ENCODE measurements at regions not wholly inside any gene's neighbourhood (a gene's known extent, or its start where the extent isn't known, plus 50 kb on each side); places are given as distances from the start of the nearest gene placed in this dataset.

DNA sequence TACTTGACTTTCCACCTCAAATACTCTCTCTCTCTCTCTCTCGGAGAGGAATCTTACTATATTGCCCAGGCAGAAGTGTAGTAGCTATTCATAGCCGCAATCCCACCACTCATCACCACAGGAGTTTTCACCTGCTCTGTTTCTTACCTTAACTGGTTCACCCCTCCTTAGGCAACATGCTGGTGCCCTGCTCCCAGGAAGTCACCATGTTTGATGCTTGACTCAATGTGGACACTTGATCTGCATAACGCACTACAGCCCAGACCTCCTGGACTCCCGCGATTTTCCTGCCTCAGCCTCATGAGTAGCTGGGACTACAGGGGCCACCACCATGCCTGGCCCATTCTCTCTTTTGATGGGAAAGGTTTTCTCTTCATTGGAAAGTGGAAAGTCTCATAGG lies 271.8 kb downstream of the FBXW7 start:
- Mint-ChIP-seq H3K4me3 (ENCODE audit: unreplicated experiment) (no peak overlapping the region), H3K9me3 (ENCODE audit: unreplicated experiment) (no peaks in the 10 kb centered on the region), H3K27ac (ENCODE audit: low read depth, unreplicated experiment) (no peak overlapping the region), H3K27me3 (ENCODE audit: insufficient read depth, unreplicated experiment) (no peaks in the 10 kb centered on the region), H3K36me3 (ENCODE audit: insufficient read depth, unreplicated experiment) (no peaks in the 10 kb centered on the region), H3K4me1 (ENCODE audit: insufficient read depth, unreplicated experiment) (peaks cover 36% of the 10 kb centered on the region)
- BruUV-seq (replicated peaks) = no TSS peak
- TF ChIP-seq, protein P1, sequence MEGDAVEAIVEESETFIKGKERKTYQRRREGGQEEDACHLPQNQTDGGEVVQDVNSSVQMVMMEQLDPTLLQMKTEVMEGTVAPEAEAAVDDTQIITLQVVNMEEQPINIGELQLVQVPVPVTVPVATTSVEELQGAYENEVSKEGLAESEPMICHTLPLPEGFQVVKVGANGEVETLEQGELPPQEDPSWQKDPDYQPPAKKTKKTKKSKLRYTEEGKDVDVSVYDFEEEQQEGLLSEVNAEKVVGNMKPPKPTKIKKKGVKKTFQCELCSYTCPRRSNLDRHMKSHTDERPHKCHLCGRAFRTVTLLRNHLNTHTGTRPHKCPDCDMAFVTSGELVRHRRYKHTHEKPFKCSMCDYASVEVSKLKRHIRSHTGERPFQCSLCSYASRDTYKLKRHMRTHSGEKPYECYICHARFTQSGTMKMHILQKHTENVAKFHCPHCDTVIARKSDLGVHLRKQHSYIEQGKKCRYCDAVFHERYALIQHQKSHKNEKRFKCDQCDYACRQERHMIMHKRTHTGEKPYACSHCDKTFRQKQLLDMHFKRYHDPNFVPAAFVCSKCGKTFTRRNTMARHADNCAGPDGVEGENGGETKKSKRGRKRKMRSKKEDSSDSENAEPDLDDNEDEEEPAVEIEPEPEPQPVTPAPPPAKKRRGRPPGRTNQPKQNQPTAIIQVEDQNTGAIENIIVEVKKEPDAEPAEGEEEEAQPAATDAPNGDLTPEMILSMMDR (IDR thresholded peaks at IDR 0.05; ENCODE audit: unreplicated experiment) = no peak
- ChIA-PET POLR2A (interaction anchor here (0.6 to 3.9 kb wide), 14 partner anchors 10 to 854 kb away, joined by 3 to 26 read pairs (median 8); no protein-coding TSS in a partner anchor), CTCF (interaction anchor here (0.8 to 2.3 kb wide), 4 partner anchors 26 to 85 kb away, joined by 3 to 7 read pairs (median 4); no protein-coding TSS in a partner anchor)
- no peak for DNase-seq (ENCODE audit: unreplicated experiment)
- intact Hi-C loops (cut with micrococcal nuclease) = loop anchor here (2.0 kb wide), 1 partner anchor 157 kb away; no protein-coding TSS in a partner anchor

GRCh38 chr4:152259866-152260265 lies 276.0 kb downstream of the FBXW7 start:
- TF ChIP-seq, protein P1 (IDR thresholded peaks at IDR 0.05; ENCODE audit: unreplicated experiment) = no peak
- peak; percentile 85 for DNase-seq (ENCODE audit: unreplicated experiment)
- peak overlapping the region; percentile 49 for H3K4me3 Mint-ChIP-seq (ENCODE audit: unreplicated experiment)
- no peaks in the 10 kb centered on the region for H3K36me3 Mint-ChIP-seq (ENCODE audit: insufficient read depth, unreplicated experiment)
- intact Hi-C loops (cut with micrococcal nuclease) = loop anchor here (5.0 kb wide), 1 partner anchor 92 kb away; no protein-coding TSS in a partner anchor
- no peak overlapping the region for H3K27ac Mint-ChIP-seq (ENCODE audit: low read depth, unreplicated experiment)
- no TSS peak for BruUV-seq (replicated peaks)
- peaks cover 30% of the 10 kb centered on the region for H3K4me1 Mint-ChIP-seq (ENCODE audit: insufficient read depth, unreplicated experiment)
- H3K27me3 Mint-ChIP-seq (ENCODE audit: insufficient read depth, unreplicated experiment) = no peaks in the 10 kb centered on the region
- ChIA-PET CTCF (interaction anchor here (0.6 to 1.6 kb wide), 3 partner anchors 91 to 458 kb away, joined by 4 to 5 read pairs (median 4); no protein-coding TSS in a partner anchor), POLR2A (interaction anchor here (0.7 to 2.5 kb wide), 17 partner anchors 9 to 934 kb away, joined by 3 to 20 read pairs (median 6); partner anchors contain the start of gene SH3D19)
- H3K9me3 Mint-ChIP-seq (ENCODE audit: unreplicated experiment) = no peaks in the 10 kb centered on the region

- CTCF ChIA-PET = interaction anchor here (0.6 to 1.6 kb wide), 5 partner anchors 90 to 457 kb away, joined by 3 to 5 read pairs (median 4); no protein-coding TSS in a partner anchor
- H3K27me3 Mint-ChIP-seq (ENCODE audit: insufficient read depth, unreplicated experiment) = no peaks in the 10 kb centered on the region
- POLR2A ChIA-PET = interaction anchor here (0.5 to 2.5 kb wide), 30 partner anchors 10 to 934 kb away, joined by 3 to 20 read pairs (median 4); partner anchors contain the start of gene SH3D19
- DNase-seq (ENCODE audit: unreplicated experiment) = peak; percentile 84
- H3K9me3 Mint-ChIP-seq (ENCODE audit: unreplicated experiment) = no peaks in the 10 kb centered on the region
- peak overlapping the region; percentile 49 for H3K4me3 Mint-ChIP-seq (ENCODE audit: unreplicated experiment)
- TF ChIP-seq, protein P1 (IDR thresholded peaks at IDR 0.05; ENCODE audit: unreplicated experiment) = no peak
- intact Hi-C loops (cut with micrococcal nuclease) = loop anchor here (5.0 kb wide), 1 partner anchor 93 kb away; no protein-coding TSS in a partner anchor
- peaks cover 22% of the 10 kb centered on the region for H3K4me1 Mint-ChIP-seq (ENCODE audit: insufficient read depth, unreplicated experiment)
- no peak overlapping the region for H3K27ac Mint-ChIP-seq (ENCODE audit: low read depth, unreplicated experiment)
- H3K36me3 Mint-ChIP-seq (ENCODE audit: insufficient read depth, unreplicated experiment) = no peaks in the 10 kb centered on the region
- BruUV-seq (replicated peaks) = TSS peak; percentile 85
Measured at GRCh38 chr4:152258804-152259708, 276.8 kb downstream of the FBXW7 start.

- intact Hi-C loops (cut with micrococcal nuclease) = loop anchor here (5.0 kb wide), 1 partner anchor 94 kb away; no protein-coding TSS in a partner anchor
- Mint-ChIP-seq H3K9me3 (ENCODE audit: unreplicated experiment) (no peaks in the 10 kb centered on the region), H3K4me3 (ENCODE audit: unreplicated experiment) (no peak overlapping the region), H3K4me1 (ENCODE audit: insufficient read depth, unreplicated experiment) (peaks cover 19% of the 10 kb centered on the region), H3K36me3 (ENCODE audit: insufficient read depth, unreplicated experiment) (no peaks in the 10 kb centered on the region), H3K27me3 (ENCODE audit: insufficient read depth, unreplicated experiment) (no peaks in the 10 kb centered on the region), H3K27ac (ENCODE audit: low read depth, unreplicated experiment) (no peak overlapping the region)
- no peak for DNase-seq (ENCODE audit: unreplicated experiment)
- BruUV-seq (replicated peaks) = no TSS peak
- ChIA-PET POLR2A (interaction anchor here (0.5 to 2.5 kb wide), 22 partner anchors 11 to 717 kb away, joined by 3 to 20 read pairs (median 5); no protein-coding TSS in a partner anchor), CTCF (interaction anchor here (1.6 kb wide), 1 partner anchor 456 kb away, joined by 4 read pairs; no protein-coding TSS in a partner anchor)
- TF ChIP-seq, protein P1 (IDR thresholded peaks at IDR 0.05; ENCODE audit: unreplicated experiment) = no peak
Measured at GRCh38 chr4:152258391-152258790, 277.5 kb downstream of the FBXW7 start.

Measured in MCF 10A (cell line).